ENCODE measurements at regions not wholly inside any gene's neighbourhood (a gene's known extent, or its start where the extent isn't known, plus 50 kb on each side); places are given as distances from the start of the nearest gene placed in this dataset.

GRCh38 chr3:86740751-86741150 lies 250.2 kb downstream of the VGLL3 start:
- Histone ChIP-seq H3K27ac (ENCODE audit: insufficient read depth, low read length) (no peak overlapping the region), H3K4me1 (ENCODE audit: control insufficient read depth, extremely low read depth, insufficient read depth, low read length) (no peaks in the 10 kb centered on the region), H3K4me2 (ENCODE audit: extremely low read depth, insufficient read depth, low read length) (no peak overlapping the region), H2AFZ (ENCODE audit: low read length) (no peak overlapping the region), H3K36me3 (ENCODE audit: control insufficient read depth, insufficient read depth, low read length) (no peaks in the 10 kb centered on the region), H3K27me3 (ENCODE audit: control insufficient read depth, insufficient read depth, low read length) (no peaks in the 10 kb centered on the region), H3K79me2 (ENCODE audit: control insufficient read depth, insufficient read depth, low read length) (no peaks in the 10 kb centered on the region), H3K9me3 (ENCODE audit: control insufficient read depth, insufficient read depth, low read depth, low read length) (no peaks in the 10 kb centered on the region), H3K4me3 (replicated peaks in 1 of 4; ENCODE audit: control extremely low read depth in 1 of 4, insufficient read depth in 1 of 4, low read depth in 3 of 4, low read length in 4 of 4) (no peak overlapping the region), H4K20me1 (ENCODE audit: control insufficient read depth, extremely low read depth, insufficient read depth, low read length) (no peaks in the 10 kb centered on the region), H3K9ac (ENCODE audit: insufficient read depth, low read length) (no peak overlapping the region)
- no peak for DNase-seq (ENCODE audit: low read depth in 2 of 2)
- TF ChIP-seq EZH2 (IDR thresholded peaks at IDR 0.05; ENCODE audit: low read length, missing control alignments) (no peak), CTCF (conservative IDR thresholded peaks at IDR 0.05 in 1 of 2, IDR thresholded peaks at IDR 0.05 in 1 of 2; ENCODE audit: low read depth in 1 of 2, low read length in 2 of 2) (no peak)

GRCh38 chr3:86739244-86739643 lies 251.7 kb downstream of the VGLL3 start:
- no peak overlapping the region for H2AFZ ChIP-seq (ENCODE audit: low read length)
- H3K4me2 ChIP-seq (ENCODE audit: extremely low read depth, insufficient read depth, low read length), result no peak overlapping the region
- no peak overlapping the region for H3K27ac ChIP-seq (ENCODE audit: insufficient read depth, low read length)
- H3K9me3 ChIP-seq (ENCODE audit: control insufficient read depth, insufficient read depth, low read depth, low read length), result no peaks in the 10 kb centered on the region
- H3K9ac ChIP-seq (ENCODE audit: insufficient read depth, low read length), result no peak overlapping the region
- no peaks in the 10 kb centered on the region for H3K36me3 ChIP-seq (ENCODE audit: control insufficient read depth, insufficient read depth, low read length)
- H3K4me1 ChIP-seq (ENCODE audit: control insufficient read depth, extremely low read depth, insufficient read depth, low read length), result no peaks in the 10 kb centered on the region
- no peak for DNase-seq (ENCODE audit: low read depth in 2 of 2)
- no peaks in the 10 kb centered on the region for H3K79me2 ChIP-seq (ENCODE audit: control insufficient read depth, insufficient read depth, low read length)
- TF ChIP-seq CTCF (conservative IDR thresholded peaks at IDR 0.05 in 1 of 2, IDR thresholded peaks at IDR 0.05 in 1 of 2; ENCODE audit: low read depth in 1 of 2, low read length in 2 of 2) (no peak), EZH2 (IDR thresholded peaks at IDR 0.05; ENCODE audit: low read length, missing control alignments) (no peak)
- no peaks in the 10 kb centered on the region for H4K20me1 ChIP-seq (ENCODE audit: control insufficient read depth, extremely low read depth, insufficient read depth, low read length)
- no peak overlapping the region for H3K4me3 ChIP-seq (replicated peaks in 1 of 4; ENCODE audit: control extremely low read depth in 1 of 4, insufficient read depth in 1 of 4, low read depth in 3 of 4, low read length in 4 of 4)
- H3K27me3 ChIP-seq (ENCODE audit: control insufficient read depth, insufficient read depth, low read length), result no peaks in the 10 kb centered on the region

- Histone ChIP-seq H3K27ac (ENCODE audit: insufficient read depth, low read length) (no peak overlapping the region), H2AFZ (ENCODE audit: low read length) (no peak overlapping the region), H3K9ac (ENCODE audit: insufficient read depth, low read length) (no peak overlapping the region), H3K36me3 (ENCODE audit: control insufficient read depth, insufficient read depth, low read length) (no peaks in the 10 kb centered on the region), H3K4me2 (ENCODE audit: extremely low read depth, insufficient read depth, low read length) (no peak overlapping the region), H4K20me1 (ENCODE audit: control insufficient read depth, extremely low read depth, insufficient read depth, low read length) (no peaks in the 10 kb centered on the region), H3K4me1 (ENCODE audit: control insufficient read depth, extremely low read depth, insufficient read depth, low read length) (no peaks in the 10 kb centered on the region), H3K9me3 (ENCODE audit: control insufficient read depth, insufficient read depth, low read depth, low read length) (no peaks in the 10 kb centered on the region), H3K79me2 (ENCODE audit: control insufficient read depth, insufficient read depth, low read length) (no peaks in the 10 kb centered on the region), H3K27me3 (ENCODE audit: control insufficient read depth, insufficient read depth, low read length) (no peaks in the 10 kb centered on the region), H3K4me3 (replicated peaks in 1 of 4; ENCODE audit: control extremely low read depth in 1 of 4, insufficient read depth in 1 of 4, low read depth in 3 of 4, low read length in 4 of 4) (no peak overlapping the region)
- TF ChIP-seq EZH2 (IDR thresholded peaks at IDR 0.05; ENCODE audit: low read length, missing control alignments) (no peak), CTCF (conservative IDR thresholded peaks at IDR 0.05 in 1 of 2, IDR thresholded peaks at IDR 0.05 in 1 of 2; ENCODE audit: low read depth in 1 of 2, low read length in 2 of 2) (no peak)
- DNase-seq (ENCODE audit: low read depth in 2 of 2), result no peak
Observed at GRCh38 chr3:86738684-86739083, 252.3 kb downstream of the VGLL3 start.
